COLO829 (cell line): ENCODE measurements at regions not wholly inside any gene's neighbourhood (a gene's known extent, or its start where the extent isn't known, plus 50 kb on each side); places are given as distances from the start of the nearest gene placed in this dataset.

Source experiments
- DNase-seq: peaks from one replicate; pipeline ENCODE4 v3.0.0; 2012; ENCODE audit warnings: low spot score

- DNase-seq, result no peak
These were observed 262.7 kb downstream of the DLEU7 start for GRCh38 chr13:50580684-50581305.

- DNase-seq, result no peak
These were observed 261.8 kb downstream of the DLEU7 start for GRCh38 chr13:50581586-50582196.

GRCh38 chr13:50584856-50585580 is 258.5 kb downstream of the DLEU7 start:
- no peak for DNase-seq

- DNase-seq, result no peak
These were observed 257.6 kb downstream of the DLEU7 start for GRCh38 chr13:50585674-50586413.

GRCh38 chr13:50586414-50587083 is 256.9 kb downstream of the DLEU7 start:
- no peak for DNase-seq

GRCh38 chr13:50587115-50587514 is 256.4 kb downstream of the DLEU7 start:
- no peak for DNase-seq

GRCh38 chr13:50587645-50588373 is 255.7 kb downstream of the DLEU7 start:
- no peak for DNase-seq

- no peak for DNase-seq
These were observed 254.9 kb downstream of the DLEU7 start for GRCh38 chr13:50588491-50589130.

GRCh38 chr13:50589139-50589538 is 254.4 kb downstream of the DLEU7 start:
- DNase-seq, result no peak

GRCh38 chr13:50589651-50590054 is 253.8 kb downstream of the DLEU7 start:
- no peak for DNase-seq

GRCh38 chr13:50592412-50593155 is 250.9 kb downstream of the DLEU7 start:
- no peak for DNase-seq

GRCh38 chr13:50593207-50593606 is 250.3 kb downstream of the DLEU7 start:
- DNase-seq, result no peak

- DNase-seq, result no peak
These were observed 249.0 kb downstream of the DLEU7 start for GRCh38 chr13:50594276-50595051.

GRCh38 chr13:50595196-50595595 is 248.3 kb downstream of the DLEU7 start:
- DNase-seq, result no peak

GRCh38 chr13:50596156-50596555 is 247.3 kb downstream of the DLEU7 start:
- no peak for DNase-seq

GRCh38 chr13:50596776-50597203 is 246.7 kb downstream of the DLEU7 start:
- no peak for DNase-seq

GRCh38 chr13:50598338-50598737 is 245.2 kb downstream of the DLEU7 start:
- DNase-seq, result no peak

GRCh38 chr13:50599046-50599445 is 244.4 kb downstream of the DLEU7 start:
- no peak for DNase-seq

- no peak for DNase-seq
These were observed 243.6 kb downstream of the DLEU7 start for GRCh38 chr13:50599927-50600326.
